ENCODE measurements at regions not wholly inside any gene's neighbourhood (a gene's known extent, or its start where the extent isn't known, plus 50 kb on each side); places are given as distances from the start of the nearest gene placed in this dataset.

GRCh38 chr1:58220836-58221472 lies 325.6 kb downstream of the OMA1 start:
- TF ChIP-seq POLR2A (IDR thresholded peaks at IDR 0.05; ENCODE audit: low read depth, low read length) (no peak), POLR2AphosphoS5 (IDR thresholded peaks at IDR 0.05; ENCODE audit: low read depth, low read length) (no peak)
